SIG-M5 treated with dmso at 0.1 percent for 504 hours (cell line): ENCODE measurements at regions not wholly inside any gene's neighbourhood (a gene's known extent, or its start where the extent isn't known, plus 50 kb on each side); places are given as distances from the start of the nearest gene placed in this dataset.

Experiments
- DNase-seq: peaks from one replicate; lab custom pipeline; 2025; ENCODE audit not compliant: unreplicated experiment; lab: John Stamatoyannopoulos, UW

GRCh38 chr9:103900466-103900865 is 193.6 kb upstream of the SMC2 start:
- DNase-seq = no peak

DNA sequence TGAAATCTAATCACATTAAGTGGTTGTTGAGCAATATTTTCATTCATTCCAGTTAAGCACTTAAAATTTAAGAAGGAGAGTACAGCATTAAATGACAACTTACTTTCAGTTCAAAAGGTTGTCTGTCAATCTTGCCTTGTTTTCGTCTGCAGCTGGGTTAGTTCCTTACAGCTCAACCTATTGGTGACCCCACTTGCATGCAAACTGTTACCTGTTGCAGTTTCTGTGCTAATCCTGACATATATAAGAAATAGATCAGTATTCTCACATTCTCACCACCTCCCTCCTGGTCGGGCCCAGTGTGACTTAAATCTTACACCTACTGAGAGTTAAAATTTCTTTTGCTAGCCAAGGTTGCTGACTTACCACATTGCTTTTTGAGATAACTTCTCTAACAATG is 191.8 kb upstream of the SMC2 start:
- no peak for DNase-seq

DNA sequence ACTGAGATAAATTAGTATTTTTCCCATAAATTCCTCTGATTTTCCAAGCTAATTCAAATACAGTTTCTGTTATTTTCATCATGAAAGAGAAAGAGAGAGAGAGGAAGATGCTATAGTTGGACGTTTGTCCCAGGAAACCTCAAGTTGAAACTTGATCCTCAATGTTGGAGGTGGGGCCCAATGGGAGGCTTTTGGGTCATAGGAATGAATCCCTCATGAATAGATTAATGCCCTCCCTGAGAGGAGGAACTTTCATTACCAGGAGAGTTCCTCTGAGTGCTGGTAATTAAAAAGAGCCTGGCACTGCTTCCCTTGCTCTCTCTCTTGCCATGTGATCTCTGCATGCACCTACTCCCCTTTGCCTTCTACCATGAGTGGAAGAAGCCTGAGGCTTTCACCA is 189.9 kb upstream of the SMC2 start:
- DNase-seq = no peak

DNA sequence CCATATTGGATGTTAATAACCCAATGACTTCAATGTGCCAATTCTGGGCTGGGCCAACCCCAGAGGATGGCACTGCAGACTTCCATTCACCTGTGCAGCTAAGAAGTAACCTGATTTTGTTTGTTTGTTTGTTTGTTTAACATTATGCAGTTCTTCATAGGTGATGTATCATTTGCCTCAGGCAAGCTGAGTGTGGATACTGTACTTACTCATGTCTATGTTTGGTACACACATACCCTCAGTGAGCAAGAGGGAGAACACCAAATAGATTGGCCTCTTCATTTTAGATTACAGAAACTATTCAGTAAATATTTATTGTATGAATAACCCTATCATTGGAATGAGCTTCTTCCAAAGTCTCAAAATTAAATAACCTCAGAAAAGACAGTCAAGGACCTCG is 180.2 kb upstream of the SMC2 start:
- DNase-seq = no peak

- DNase-seq = no peak
Measured at GRCh38 chr9:103919605-103920209, 174.4 kb upstream of the SMC2 start.

DNA sequence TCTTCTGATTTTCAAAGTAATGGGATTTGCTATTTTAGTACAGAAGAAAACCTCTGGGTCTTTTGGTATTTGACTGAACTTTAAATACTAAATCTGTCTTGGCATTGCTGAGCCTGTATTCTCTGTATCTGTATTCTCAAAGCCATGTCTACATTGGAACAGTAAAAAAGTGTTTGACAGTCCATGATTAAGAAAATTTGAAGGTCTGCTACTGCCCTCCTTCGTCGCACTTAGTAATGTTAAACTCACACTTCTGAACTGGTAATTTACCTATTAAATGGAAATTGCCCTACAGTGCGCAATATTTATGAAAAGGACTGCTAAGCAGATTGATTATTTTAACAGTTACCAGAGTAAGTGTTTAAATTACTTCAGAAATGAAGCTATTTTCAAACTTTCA is 165.7 kb upstream of the SMC2 start:
- no peak for DNase-seq

GRCh38 chr9:103941104-103941503 is 153.0 kb upstream of the SMC2 start:
- no peak for DNase-seq

GRCh38 chr9:103942200-103942599 is 151.9 kb upstream of the SMC2 start:
- DNase-seq = no peak

DNA sequence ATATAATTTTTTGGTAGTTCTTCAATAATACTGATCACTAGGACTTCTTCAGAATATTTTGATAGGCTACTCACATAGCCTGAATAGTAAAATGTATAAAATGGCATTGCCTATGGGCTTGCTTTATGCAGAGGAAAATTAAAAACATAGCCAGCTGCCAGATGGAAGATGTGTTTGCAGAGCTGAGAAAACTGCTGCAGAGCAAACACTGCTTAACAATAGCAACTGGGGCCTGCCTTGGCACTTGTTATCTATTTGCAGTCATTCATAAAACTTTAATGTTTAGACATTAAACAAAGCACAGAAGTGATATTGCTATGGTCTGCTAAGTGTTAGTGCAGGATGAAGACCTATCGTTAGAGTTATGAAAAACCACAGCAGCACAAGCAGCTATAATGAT is 151.5 kb upstream of the SMC2 start:
- DNase-seq = no peak

GRCh38 chr9:103949096-103949495 is 145.0 kb upstream of the SMC2 start:
- DNase-seq = no peak

DNA sequence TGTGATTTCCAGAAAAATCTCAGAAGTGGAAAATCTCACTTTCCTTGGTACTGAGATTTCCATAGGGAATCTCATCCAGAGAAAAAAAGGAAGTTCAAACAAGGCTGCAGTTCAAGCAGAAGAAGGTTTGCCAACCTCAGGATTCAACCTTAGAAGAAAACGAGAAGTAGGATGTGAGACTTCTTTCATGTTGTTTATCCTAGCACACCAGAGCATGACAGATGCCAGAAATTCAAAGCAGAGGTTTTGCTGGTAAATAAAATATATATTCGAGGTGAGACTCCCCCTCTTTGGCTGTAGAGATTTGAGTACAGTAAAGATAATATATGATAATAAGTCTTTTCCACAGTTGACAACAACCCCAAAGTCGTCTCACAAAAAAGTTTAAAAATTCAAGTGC is 116.9 kb upstream of the SMC2 start:
- no peak for DNase-seq

DNA sequence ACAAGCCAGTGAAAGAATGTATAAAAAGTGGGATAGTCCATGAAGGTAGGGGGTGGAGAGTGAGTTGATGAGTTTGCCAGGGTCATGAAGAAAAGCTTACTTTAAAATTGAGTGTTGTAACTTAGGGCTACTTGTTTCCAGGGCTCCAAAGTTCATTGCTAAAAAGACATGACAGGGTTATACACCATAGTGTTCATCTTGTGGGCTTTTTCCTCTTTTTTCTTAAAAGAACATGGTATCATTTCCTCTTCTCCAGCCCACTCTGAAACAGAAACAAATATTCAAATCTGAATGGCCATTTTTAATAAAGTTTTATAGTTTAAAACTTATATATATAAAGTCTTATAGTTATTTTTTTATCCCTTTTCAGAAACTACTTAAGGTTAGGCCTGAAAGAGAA is 115.7 kb upstream of the SMC2 start:
- no peak for DNase-seq

DNA sequence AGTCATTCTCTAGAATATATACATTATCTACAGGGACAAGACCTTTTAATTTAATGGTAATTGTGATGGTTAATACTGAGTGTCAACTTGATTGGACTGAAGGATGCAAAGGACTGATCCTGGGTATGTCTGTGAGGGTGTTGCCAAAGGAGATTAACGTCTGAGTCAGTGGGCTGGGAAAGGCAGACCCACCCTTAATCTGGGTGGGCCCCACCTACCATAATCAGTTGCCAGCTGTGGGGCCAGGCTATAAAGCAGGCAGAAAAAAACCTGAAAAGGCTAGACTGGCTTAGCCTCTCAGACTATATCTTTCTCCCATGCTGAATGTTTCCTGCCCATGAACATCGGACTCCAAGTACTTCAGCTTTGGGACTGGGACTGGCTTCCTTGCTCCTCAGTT is 112.2 kb upstream of the SMC2 start:
- DNase-seq = no peak

DNA sequence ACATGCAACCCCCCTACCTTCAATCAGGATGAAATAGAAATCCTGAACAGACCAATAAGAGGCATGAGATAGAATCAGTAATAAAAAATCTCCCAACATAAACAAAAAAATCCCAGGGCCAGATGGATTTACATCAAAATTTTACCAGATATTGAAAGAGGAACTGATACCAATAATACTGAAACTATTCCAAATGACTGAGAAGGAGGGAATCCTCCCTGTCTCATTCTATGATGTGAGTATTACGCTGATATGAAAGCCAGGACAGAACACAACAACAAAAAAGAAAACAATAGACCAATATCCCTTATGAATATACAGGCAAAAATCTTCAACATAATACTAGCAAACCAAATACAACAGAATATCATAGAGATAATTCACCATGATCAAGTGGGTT is 109.0 kb upstream of the SMC2 start:
- DNase-seq = no peak

- no peak for DNase-seq
Measured at GRCh38 chr9:103988821-103989220, 105.3 kb upstream of the SMC2 start.

GRCh38 chr9:103990311-103990710 is 103.8 kb upstream of the SMC2 start:
- no peak for DNase-seq

DNA sequence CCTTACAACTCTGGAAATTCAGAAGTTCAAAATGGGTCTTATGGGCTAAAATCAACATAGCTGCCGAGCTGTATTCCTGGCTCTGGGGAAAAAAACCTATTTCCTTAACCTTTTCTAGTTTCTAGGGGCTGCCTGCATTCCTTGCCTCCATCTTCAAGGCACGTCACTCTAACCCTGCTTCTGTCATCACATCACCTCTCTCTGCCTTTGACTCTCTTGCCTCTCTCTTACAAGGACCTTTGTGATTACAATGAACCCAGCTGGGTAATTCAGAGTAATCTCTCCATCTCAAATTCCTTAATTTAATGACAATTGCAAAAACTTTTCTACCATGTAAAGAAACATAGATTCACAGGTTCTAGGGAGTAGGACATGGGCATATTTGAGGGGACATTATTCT is 103.1 kb upstream of the SMC2 start:
- no peak for DNase-seq

DNA sequence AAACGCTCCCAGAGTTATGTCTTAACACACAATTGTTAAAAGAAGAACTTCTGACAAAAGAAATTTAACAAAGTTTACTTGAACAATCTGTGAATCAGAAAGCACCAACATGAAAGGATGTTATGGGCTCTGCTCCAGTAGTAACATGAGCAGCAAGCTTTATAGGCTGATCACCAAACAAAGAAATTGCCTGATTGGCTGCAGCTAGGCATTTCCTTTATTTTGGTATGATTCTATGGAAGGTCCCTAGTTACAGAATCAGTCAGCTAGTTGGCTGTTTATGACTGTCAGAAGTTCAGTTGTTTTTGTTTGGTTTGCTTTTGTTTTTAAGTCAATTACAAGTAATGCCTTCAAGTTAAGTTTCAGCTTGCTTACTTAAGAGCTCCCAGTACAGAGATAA is 102.4 kb upstream of the SMC2 start:
- no peak for DNase-seq

DNA sequence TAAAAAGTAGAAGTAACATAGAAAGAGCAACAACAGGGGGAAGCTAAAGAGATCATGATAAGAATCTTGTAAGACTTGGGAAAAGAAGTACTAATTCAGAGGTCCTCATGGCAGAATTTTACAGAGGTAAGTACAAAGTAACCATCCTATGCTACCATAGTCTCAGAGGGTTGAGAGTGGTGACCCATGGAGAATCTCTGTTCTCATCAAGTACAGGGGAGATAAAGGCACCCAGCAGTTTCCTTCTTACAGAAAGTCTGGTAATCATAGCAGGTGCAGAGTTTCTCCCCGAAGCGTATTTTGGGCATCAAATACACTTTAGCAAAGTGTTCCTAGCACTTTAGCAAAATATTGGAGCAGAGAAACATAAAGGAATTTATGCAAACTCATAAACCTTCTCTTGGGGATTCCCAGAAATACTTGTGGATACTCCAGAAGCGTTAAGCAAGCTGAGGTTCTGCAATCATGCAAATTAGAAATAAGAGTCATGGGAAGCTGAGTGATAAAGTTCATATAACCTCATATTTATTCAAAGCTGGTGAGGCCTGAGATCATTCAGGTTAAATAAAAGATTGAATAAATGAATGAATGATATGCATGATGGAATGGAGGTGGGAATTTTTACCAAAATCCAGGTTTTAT is 101.0 kb upstream of the SMC2 start:
- no peak for DNase-seq

GRCh38 chr9:103997856-103998370 is 96.2 kb upstream of the SMC2 start:
- no peak for DNase-seq

DNA sequence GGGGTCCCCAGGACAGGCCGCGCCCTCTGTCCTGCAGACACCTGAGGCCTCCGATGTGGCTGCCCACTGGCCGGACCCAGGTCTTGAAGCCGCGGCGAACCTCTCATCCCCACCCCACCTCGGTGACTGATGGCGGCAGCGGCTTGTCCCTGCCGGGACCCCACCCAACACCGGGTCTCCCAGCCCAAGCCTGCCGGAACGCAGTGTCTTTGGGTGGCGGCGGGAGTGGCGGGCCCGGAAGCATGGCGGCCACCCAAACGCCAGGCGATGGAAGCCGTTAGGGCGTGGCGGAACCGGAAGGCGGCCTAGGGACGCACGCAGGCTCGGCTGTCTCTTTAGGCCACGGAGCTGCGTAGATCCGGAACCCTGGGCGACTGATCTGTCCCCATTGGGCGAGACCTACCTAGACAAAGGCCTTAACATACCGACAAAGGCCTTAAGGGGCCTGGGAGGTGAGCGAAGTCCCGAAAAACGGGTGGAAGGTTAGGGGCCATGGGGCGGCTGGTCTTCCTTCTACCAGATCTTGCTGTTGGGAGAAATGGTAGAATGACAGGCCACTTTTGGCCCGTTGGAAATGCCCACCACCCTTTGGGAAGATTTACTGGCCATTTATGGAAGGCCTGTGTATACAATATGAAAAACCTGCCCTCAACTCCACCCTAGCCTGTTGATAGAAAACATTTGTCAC is 94.6 kb upstream of the SMC2 start:
- no peak for DNase-seq

DNA sequence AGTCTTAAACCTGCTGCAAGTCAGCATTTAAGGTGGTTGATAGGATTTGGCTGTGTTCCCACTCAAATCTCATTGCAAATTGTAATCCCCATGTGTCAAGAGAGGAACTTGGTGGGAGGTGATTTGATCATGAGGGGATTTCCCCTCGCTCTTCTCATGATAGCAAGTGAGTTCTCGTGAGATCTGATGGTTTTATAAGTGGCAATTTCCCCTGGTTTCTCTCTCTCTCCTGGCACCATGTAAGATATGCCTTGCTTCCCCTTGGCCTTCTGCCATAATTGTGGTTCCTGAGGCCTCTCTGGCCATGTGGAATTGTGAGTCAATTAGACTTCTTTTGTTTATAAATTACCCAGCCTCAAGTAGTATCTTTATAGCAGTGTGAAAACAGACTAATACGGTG is 84.3 kb upstream of the SMC2 start:
- no peak for DNase-seq

DNA sequence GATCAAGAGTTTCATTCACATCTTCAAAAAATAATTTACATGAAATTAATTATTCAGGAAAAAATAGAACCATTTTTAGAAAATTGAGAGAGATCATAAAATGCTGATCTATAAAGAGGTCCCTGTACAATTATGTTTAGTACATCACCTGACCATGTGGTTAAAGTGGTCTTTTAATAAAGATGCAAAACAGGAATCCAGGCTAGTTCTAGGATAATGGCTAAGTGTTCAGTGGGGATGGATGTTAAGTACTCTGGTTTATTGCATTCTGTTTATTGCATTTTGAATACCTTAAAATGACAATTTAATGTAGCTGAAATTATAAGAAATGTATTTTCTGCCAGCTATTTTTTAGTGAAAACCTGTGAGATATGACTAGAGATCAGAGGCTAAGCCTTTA is 72.0 kb upstream of the SMC2 start:
- no peak for DNase-seq
